Activated CD4-positive, alpha-beta T cell treated with anti-CD3 and anti-CD28 coated beads, Interleukin-2, Interleukin-6, amounts not matched to agents 100 ng/mL and 50 ng/mL, durations not matched to agents 16 hours and 8 hours (primary cell): ENCODE measurements at regions not wholly inside any gene's neighbourhood (a gene's known extent, or its start where the extent isn't known, plus 50 kb on each side); places are given as distances from the start of the nearest gene placed in this dataset.
"Not testable (repeated sequence)": the region's sequence is repeated elsewhere in the genome, so short reads cannot be mapped to it uniquely, and the experiment has no call there.

ENCODE experiments used
- DNase-seq: peaks from one replicate; pipeline ENCODE4 v3.0.0-alpha.2; 2020

DNA sequence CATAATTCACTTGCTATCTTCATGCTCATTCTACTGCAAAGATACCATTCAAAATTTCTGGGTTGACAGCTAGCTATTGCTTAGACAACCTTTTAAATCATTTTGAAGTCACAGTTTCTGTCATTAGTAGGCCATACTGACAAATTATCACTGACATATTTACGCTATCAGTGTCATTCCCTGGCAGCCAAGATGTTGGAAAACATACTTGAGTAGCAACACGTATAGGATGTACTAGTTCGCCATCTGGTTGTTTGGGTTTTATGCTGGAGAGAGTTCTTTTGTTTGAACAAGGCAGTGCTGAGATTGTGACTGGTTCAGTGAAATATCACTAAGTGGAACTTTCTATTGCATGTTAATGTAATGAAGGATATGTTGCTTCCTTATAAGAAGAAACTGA is 621.9 kb downstream of the DTWD2 start:
- no peak for DNase-seq

GRCh38 chr5:118365718-118366117 is 622.6 kb downstream of the DTWD2 start:
- no peak for DNase-seq

DNA sequence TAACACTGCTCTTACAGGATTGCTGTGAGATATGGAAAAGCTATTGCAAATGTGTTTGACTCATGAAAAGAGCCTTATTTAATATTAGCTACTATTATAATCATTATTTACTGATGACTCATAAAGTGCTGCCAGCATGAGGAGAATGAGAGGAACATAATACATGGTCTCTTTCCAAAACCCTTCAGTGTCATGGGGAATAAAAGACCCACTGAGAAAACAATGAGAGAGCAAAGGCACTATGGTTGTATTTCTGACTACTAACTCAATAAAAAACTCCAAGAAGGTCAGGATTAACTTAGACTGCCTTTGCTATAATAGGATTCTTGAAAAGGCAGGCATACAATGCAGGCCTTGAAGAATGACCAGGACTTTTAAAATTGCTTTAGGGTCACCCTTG is 633.5 kb downstream of the DTWD2 start:
- no peak for DNase-seq

GRCh38 chr5:118353970-118354369 is 634.4 kb downstream of the DTWD2 start:
- DNase-seq = no peak

DNA sequence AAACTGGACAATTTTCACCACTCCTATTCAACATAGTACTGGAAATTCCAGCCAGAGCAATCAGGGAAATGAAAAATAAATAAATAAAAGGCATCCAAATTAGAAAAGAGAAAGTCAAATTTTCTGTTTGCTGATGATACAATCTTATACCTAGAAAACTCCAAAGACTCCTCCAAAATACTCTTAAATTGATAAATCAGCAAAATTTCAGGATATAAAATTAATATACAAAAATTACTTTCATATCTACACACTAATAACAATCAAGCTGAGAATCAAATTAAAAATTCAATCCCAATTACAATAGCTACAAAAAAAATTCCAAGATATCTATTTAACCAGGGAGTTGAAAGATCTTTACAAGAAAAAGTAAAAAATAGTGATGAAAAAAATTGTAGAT is 651.9 kb downstream of the DTWD2 start:
- no peak for DNase-seq

DNA sequence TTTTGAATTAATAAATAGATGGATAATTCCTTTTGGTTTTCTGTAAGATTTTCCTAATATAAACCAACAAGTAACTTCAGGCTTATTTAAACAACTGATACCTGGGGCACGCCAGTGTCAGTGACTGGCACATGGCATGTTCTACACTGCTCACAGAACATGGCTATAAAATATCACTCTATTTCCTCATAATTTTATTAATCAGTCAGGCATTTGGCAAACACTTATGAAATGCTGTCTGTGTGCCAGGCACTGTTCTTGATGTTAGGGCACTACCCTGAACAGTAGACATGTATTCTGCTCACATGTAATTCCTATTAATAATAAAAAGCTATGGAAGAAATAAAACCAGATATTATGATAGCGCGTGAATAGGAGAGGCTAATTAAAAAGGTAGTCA is 661.0 kb downstream of the DTWD2 start:
- no peak for DNase-seq

GRCh38 chr5:118326481-118327045 is 661.8 kb downstream of the DTWD2 start:
- DNase-seq = no peak

DNA sequence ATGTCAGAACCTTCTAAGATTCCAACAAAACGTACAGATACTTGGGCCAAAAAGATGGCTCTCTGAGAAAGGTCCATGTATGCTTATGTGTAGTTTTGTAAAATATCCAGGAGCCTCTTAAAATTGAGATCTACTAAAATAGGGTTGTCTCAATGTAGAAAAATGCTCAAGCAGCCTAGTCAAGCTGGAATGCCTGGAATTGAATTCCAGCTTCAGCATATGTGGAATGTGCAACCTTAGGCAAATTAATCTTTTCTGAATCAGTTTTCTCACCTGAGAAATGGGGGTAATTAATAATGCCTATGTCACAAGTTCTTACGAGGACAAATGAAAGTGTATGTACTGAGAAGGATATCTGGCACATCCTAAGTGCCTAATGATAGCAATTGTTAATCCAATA is 662.4 kb downstream of the DTWD2 start:
- no peak for DNase-seq

DNA sequence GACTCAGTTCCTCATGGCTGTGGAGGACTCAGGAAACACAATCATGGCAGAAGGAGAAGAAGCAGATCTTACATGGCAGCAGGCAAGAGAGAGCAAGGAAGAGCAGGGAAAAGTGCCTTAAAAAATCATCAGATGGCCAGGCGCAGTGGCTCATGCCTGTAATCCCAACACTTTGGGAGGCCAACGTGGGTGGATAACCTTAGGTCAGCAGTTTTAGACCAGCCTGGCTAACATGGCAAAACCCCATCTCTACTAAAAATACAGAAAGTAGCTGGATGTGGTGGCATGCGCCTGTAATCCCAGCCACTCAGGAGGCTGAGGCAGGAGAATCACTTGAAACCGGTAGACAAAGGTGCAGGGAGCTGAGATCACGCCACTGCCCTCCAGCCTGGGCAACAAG is 664.6 kb downstream of the DTWD2 start:
- DNase-seq = not testable (repeated sequence)

GRCh38 chr5:118321081-118321480 is 667.3 kb downstream of the DTWD2 start:
- DNase-seq = no peak

DNA sequence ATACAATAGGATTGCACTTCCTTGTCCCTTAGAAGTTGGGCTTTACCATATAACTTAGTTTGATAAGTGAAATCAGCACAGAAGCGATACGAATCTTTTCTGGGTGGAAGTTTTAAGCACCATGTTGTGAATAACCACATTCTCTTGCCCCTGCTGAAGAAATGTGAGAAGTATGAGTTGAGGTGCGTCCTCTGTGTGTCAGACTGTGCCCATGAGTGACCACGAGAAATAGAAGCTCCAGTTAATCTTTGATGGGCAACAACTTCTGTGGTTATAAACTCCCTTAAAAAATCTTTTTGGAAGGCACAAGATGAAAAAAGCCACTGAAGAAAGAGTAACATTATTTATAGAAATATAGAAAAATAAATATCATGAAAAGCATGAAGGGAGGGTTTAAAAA is 668.2 kb downstream of the DTWD2 start:
- DNase-seq = no peak

- DNase-seq = no peak
Observed at GRCh38 chr5:118314931-118315330, 673.4 kb downstream of the DTWD2 start.

GRCh38 chr5:118311103-118311819 is 677.1 kb downstream of the DTWD2 start:
- DNase-seq = no peak

- no peak for DNase-seq
Observed at GRCh38 chr5:118310401-118310800, 677.9 kb downstream of the DTWD2 start.

DNA sequence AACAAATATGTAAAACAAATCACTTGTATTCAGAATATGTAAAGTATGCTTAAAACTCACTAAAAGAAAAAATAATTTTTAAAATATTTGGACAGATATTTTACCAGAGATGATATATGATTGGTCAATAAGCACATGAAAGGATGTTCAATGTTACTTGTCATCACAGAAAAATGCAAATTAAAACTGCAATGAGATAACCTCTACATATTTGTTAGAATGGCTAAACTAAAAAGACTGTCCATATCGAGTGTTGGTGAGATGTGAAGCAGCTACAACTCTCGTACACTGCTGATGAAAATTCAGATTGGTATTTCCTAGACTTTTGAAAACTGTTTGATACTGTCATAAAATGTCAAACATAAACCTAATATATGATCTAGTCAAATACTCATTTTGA is 685.1 kb downstream of the DTWD2 start:
- no peak for DNase-seq

DNA sequence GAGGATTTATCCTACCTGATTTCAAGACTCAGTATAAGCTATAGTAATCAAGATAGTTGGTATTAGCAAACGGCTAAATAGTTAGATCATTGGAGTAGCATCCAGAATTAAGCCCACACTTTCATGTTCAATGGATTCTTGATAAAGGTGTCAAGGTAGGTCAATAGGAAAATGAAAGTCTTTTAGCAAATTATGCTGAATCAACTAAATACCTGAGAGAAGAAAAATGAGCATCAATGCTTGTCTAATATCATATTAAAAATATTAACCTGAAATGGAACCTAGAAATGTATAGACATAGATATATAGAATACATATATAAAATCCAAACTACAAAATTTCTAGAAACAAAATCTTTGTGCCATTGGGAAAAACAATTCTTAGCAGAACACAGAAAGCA is 685.6 kb downstream of the DTWD2 start:
- DNase-seq = no peak

DNA sequence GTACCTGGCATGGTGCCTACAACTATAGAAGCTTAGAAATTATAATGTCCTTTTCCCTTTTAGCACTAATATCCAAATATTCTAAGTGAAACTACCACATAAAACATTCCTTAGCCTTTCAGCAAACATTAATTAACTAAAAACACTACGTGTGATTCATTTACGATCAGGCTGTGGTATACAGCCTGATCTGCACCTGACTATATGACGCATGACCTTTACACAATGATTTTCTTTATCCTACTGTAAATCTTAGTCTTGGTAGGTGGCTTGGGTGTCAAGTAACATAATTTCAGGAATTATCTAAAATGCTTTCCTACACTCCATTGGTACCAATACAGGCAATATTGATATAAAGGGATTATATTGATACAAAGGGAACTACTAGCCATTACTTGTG is 686.7 kb downstream of the DTWD2 start:
- DNase-seq = no peak

GRCh38 chr5:118295045-118295444 is 693.3 kb downstream of the DTWD2 start:
- DNase-seq = no peak

DNA sequence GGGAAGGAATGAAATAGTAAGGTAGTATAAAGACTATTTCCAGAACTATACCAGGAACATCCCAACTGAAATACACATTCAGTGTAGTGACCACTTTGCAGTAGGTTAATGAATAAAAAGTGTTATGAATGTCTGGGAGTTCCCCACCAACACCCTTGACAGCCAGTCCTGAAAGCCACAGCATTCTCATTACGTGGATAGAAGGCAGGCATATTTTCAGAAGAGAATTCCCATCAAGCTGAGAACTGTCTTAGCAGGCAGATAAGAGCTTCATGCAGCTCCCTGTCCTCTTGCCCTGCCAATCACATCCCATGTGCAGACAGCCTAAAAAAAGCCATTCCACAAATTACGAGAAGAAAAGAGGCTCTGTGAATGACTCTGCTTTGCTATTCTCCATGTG is 695.0 kb downstream of the DTWD2 start:
- no peak for DNase-seq

DNA sequence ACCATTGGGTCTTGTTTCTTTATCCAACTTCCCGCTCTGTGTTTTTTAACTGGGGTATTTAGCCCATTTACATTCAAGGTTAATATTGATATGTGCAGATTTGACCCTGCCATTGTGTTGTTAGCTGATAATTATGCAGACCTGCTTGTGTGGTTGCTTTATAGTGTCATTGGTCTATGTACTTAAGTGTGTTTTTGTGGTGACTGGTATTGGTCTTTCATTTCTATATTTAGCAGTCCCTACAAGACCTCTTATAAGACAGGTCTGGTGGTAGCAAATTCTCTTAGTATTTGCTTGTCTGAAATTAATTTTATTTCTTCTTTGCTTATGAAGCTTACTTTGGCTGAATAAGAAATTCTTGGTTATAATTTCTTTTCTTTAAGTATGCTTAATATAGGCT is 698.1 kb downstream of the DTWD2 start:
- DNase-seq = no peak

GRCh38 chr5:118284230-118284629 is 704.1 kb downstream of the DTWD2 start:
- DNase-seq = not testable (repeated sequence)

DNA sequence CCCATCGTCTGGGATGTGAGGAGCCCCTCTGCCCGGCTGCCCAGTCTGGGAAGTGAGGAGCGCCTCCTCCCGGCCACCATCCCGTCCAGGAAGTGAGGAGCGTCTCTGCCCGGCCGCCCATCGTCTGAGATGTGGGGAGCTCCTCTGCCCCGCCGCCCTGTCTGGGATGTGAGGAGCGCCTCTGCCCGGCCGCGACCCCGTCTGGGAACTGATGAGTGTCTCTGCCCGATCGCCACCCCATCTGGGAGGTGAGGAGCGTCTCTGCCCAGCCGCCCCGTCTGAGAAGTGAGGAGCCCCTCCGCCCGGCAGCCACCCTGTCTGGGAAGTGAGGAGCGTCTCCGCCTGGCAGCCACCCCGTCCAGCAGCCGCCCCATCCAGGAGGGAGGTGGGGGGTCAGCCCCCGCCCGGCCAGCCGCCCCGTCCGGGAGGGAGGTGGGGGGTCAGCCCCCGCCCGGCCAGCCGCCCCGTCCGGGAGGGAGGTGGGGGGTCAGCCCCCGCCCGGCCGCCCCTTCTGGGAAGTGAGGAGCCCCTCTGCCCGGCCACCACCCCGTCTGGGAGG is 705.8 kb downstream of the DTWD2 start:
- not testable (repeated sequence) for DNase-seq

DNA sequence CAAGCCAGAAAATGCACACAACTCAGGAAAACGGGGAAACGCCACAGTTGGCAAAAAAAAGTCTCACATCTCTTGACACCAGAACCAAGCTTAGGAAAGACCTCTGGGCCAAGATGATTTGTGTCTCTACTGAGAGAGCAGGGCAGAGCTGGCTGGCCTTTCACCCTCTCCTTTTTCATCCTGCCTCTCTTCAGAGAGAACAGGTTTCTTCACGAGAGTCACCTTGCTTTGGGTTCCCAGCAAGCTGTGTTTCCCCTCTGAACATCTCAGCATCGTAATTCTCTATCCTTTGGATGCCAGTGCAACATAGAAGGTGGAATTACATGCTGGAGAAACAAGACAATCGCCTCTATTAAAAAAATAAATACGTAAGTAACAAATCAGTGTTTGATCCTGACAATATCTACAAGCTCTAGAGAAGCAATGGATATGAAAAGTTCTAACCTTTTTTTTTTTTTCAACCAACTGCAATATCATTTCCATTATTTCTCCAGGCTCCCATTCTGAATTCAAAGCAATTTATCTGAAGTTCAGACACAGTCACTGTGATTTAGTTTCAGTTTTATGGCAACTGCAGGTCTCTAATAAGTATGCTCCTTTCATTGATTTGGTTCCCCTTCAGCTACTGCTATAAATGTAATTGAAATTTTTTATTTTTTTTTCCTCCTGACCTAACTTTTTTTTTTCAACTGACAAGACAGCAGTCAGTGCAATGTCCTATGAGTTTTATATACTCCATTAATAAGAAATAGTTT is 708.6 kb downstream of the DTWD2 start:
- no peak for DNase-seq

GRCh38 chr5:118270526-118270925 is 717.8 kb downstream of the DTWD2 start:
- no peak for DNase-seq
